Hypothalamus (tissue), 51 donors: ENCODE measurements at regions not wholly inside any gene's neighbourhood (a gene's known extent, or its start where the extent isn't known, plus 50 kb on each side); places are given as distances from the start of the nearest gene placed in this dataset.

Experiments
- DNase-seq, 51 donors: peaks; one replicate each; lab custom pipeline; 2025; lab: John Stamatoyannopoulos, UW

GRCh38 chr6:4677751-4678065 is 98.5 kb upstream of the CDYL start:
- DNase-seq = no peak

GRCh38 chr6:4677011-4677750 is 99.0 kb upstream of the CDYL start:
- DNase-seq = no peak

- DNase-seq = no peak
Observed at GRCh38 chr6:4676016-4676415, 100.2 kb upstream of the CDYL start.

GRCh38 chr6:4675121-4675520 is 101.1 kb upstream of the CDYL start:
- no peak for DNase-seq

- no peak for DNase-seq
Observed at GRCh38 chr6:4673861-4674260, 102.3 kb upstream of the CDYL start.

- no peak for DNase-seq
Observed at GRCh38 chr6:4672772-4673171, 103.4 kb upstream of the CDYL start.

- no peak for DNase-seq
Observed at GRCh38 chr6:4671587-4672115, 104.6 kb upstream of the CDYL start.

GRCh38 chr6:4670824-4671409 is 105.3 kb upstream of the CDYL start:
- no peak for DNase-seq

- no peak for DNase-seq
Observed at GRCh38 chr6:4670290-4670689, 105.9 kb upstream of the CDYL start.

- no peak for DNase-seq
Observed at GRCh38 chr6:4668271-4669179, 107.7 kb upstream of the CDYL start.

- DNase-seq = no peak
Observed at GRCh38 chr6:4667591-4667990, 108.6 kb upstream of the CDYL start.

- no peak for DNase-seq
Observed at GRCh38 chr6:4666886-4667513, 109.2 kb upstream of the CDYL start.

- DNase-seq = no peak
Observed at GRCh38 chr6:4665489-4666417, 110.5 kb upstream of the CDYL start.

GRCh38 chr6:4664911-4665310 is 111.3 kb upstream of the CDYL start:
- no peak for DNase-seq

- peak in 33 of 51 donors; percentile 7 to 71 (median 40) for DNase-seq
Observed at GRCh38 chr6:4664117-4664626, 112.0 kb upstream of the CDYL start.

GRCh38 chr6:4662886-4663285 is 113.3 kb upstream of the CDYL start:
- DNase-seq = no peak

GRCh38 chr6:4661391-4661790 is 114.8 kb upstream of the CDYL start:
- no peak for DNase-seq

GRCh38 chr6:4660377-4661321 is 115.6 kb upstream of the CDYL start:
- no peak for DNase-seq
